H1 (cell line): ENCODE measurements at regions not wholly inside any gene's neighbourhood (a gene's known extent, or its start where the extent isn't known, plus 50 kb on each side); places are given as distances from the start of the nearest gene placed in this dataset.

Experiments
- CHD2 ChIP-seq: IDR thresholded peaks from 2 replicates; pipeline ENCODE4 v1.6.1; 2012; ENCODE audit warnings: low read length, improper control_type of control experiment
- EP300 ChIP-seq, 2 experiments: IDR thresholded peaks; 1 replicate in 1 of 2; 2 replicates in 1 of 2; pipeline ENCODE4 v1.6.1; 2011 to 2012; ENCODE audit warnings: low read depth in 2 of 2, low read length in 2 of 2, mild to moderate bottlenecking in 2 of 2, borderline replicate concordance in 1 of 2, inconsistent platforms in 1 of 2, moderate library complexity in 1 of 2
- EZH2 ChIP-seq: fragments of 200-600 bp; sonication (generic); IDR thresholded peaks from 2 replicates; pipeline ENCODE4 v1.7.1; 2012; ENCODE audit warnings: low read depth, mild to moderate bottlenecking, moderate library complexity, low read length, inconsistent platforms; ENCODE audit not compliant: severe bottlenecking
- FOSL1 ChIP-seq: IDR thresholded peaks from 2 replicates; pipeline ENCODE4 v1.6.1; 2011; ENCODE audit warnings: mild to moderate bottlenecking, low read depth, low read length, moderate library complexity; ENCODE audit not compliant: insufficient read depth
- RAD21 ChIP-seq, 2 experiments: IDR thresholded peaks in 1 of 2; conservative IDR thresholded peaks in 1 of 2; 2 replicates each; pipeline ENCODE4 v1.6.1; 2011; ENCODE audit warnings: low read depth in 2 of 2, low read length in 2 of 2, improper control_type of control experiment in 1 of 2, inconsistent platforms in 1 of 2, mild to moderate bottlenecking in 1 of 2, moderate library complexity in 1 of 2
- RXRA ChIP-seq: IDR thresholded peaks from 2 replicates; pipeline ENCODE4 v1.6.1; 2011; ENCODE audit warnings: low read depth, mild to moderate bottlenecking, low read length, moderate library complexity; ENCODE audit not compliant: insufficient read depth

GRCh38 chr13:82678052-82678451 is 1204.2 kb downstream of the SLITRK1 start (continued):
- no peak for TF ChIP-seq RAD21 (IDR thresholded peaks at IDR 0.05 in 1 of 2, conservative IDR thresholded peaks at IDR 0.05 in 1 of 2; ENCODE audit: low read depth in 2 of 2, low read length in 2 of 2)
- TF ChIP-seq FOSL1 = no peak
- TF ChIP-seq EP300 (IDR thresholded peaks at IDR 0.05; ENCODE audit: borderline replicate concordance in 1 of 2, low read depth in 2 of 2, low read length in 2 of 2) = no peak
- no peak for TF ChIP-seq RXRA
- no peak for TF ChIP-seq CHD2
- TF ChIP-seq EZH2 = no peak
